ENCODE measurements at regions not wholly inside any gene's neighbourhood (a gene's known extent, or its start where the extent isn't known, plus 50 kb on each side); places are given as distances from the start of the nearest gene placed in this dataset.

- TF ChIP-seq POLR2A (IDR thresholded peaks at IDR 0.05) (no peak), CTCF (IDR thresholded peaks at IDR 0.05) (no peak)
These were observed 127.9 kb upstream of the BACH2 start for GRCh38 chr6:90424580-90424979.
